HG03135 (cell line): ENCODE measurements at regions not wholly inside any gene's neighbourhood (a gene's known extent, or its start where the extent isn't known, plus 50 kb on each side); places are given as distances from the start of the nearest gene placed in this dataset.
"Not testable (repeated sequence)": the region's sequence is repeated elsewhere in the genome, so short reads cannot be mapped to it uniquely, and the experiment has no call there.

ENCODE experiments used
- ATAC-seq: cut with Tn5 transposase; IDR thresholded peaks from one replicate; pipeline ENCODE4 v1.9.1; 2021; ENCODE audit warnings: mild to moderate bottlenecking, moderate library complexity; ENCODE audit not compliant: unreplicated experiment

GRCh38 chr2:83901317-83901716 is 557.8 kb downstream of the SUCLG1 start:
- ATAC-seq: no peak

GRCh38 chr2:83900862-83901261 is 558.2 kb downstream of the SUCLG1 start:
- ATAC-seq: no peak

GRCh38 chr2:83899271-83899670 is 559.8 kb downstream of the SUCLG1 start:
- ATAC-seq: no peak

- ATAC-seq: no peak
Measured at GRCh38 chr2:83894976-83895375, 564.1 kb downstream of the SUCLG1 start.

- no peak for ATAC-seq
Measured at GRCh38 chr2:83887757-83888156, 571.3 kb downstream of the SUCLG1 start.

- no peak for ATAC-seq
Measured at GRCh38 chr2:83879127-83879526, 580.0 kb downstream of the SUCLG1 start.

- ATAC-seq: not testable (repeated sequence)
Measured at GRCh38 chr2:83877261-83877660, 581.8 kb downstream of the SUCLG1 start.

- ATAC-seq: no peak
Measured at GRCh38 chr2:83874712-83875430, 584.2 kb downstream of the SUCLG1 start.

- no peak for ATAC-seq
Measured at GRCh38 chr2:83874066-83874465, 585.0 kb downstream of the SUCLG1 start.

- ATAC-seq: no peak
Measured at GRCh38 chr2:83873110-83873509, 586.0 kb downstream of the SUCLG1 start.

- no peak for ATAC-seq
Measured at GRCh38 chr2:83866211-83866610, 592.9 kb downstream of the SUCLG1 start.

- no peak for ATAC-seq
Measured at GRCh38 chr2:83862600-83862999, 596.5 kb downstream of the SUCLG1 start.

GRCh38 chr2:83860320-83860719 is 598.8 kb downstream of the SUCLG1 start:
- ATAC-seq: no peak

- no peak for ATAC-seq
Measured at GRCh38 chr2:83859553-83859952, 599.5 kb downstream of the SUCLG1 start.

- ATAC-seq: no peak
Measured at GRCh38 chr2:83851066-83851465, 608.0 kb downstream of the SUCLG1 start.

- no peak for ATAC-seq
Measured at GRCh38 chr2:83850071-83850725, 608.9 kb downstream of the SUCLG1 start.

- ATAC-seq: no peak
Measured at GRCh38 chr2:83844490-83844889, 614.6 kb downstream of the SUCLG1 start.

GRCh38 chr2:83842421-83842820 is 616.7 kb downstream of the SUCLG1 start:
- no peak for ATAC-seq

- no peak for ATAC-seq
Measured at GRCh38 chr2:83837823-83838222, 621.3 kb downstream of the SUCLG1 start.

GRCh38 chr2:83827618-83828017 is 631.5 kb downstream of the SUCLG1 start:
- no peak for ATAC-seq

- ATAC-seq: no peak
Measured at GRCh38 chr2:83826577-83826976, 632.5 kb downstream of the SUCLG1 start.

GRCh38 chr2:83823229-83823628 is 635.9 kb downstream of the SUCLG1 start:
- no peak for ATAC-seq

GRCh38 chr2:83817511-83817910 is 641.6 kb downstream of the SUCLG1 start:
- no peak for ATAC-seq
